ENCODE measurements at regions not wholly inside any gene's neighbourhood (a gene's known extent, or its start where the extent isn't known, plus 50 kb on each side); places are given as distances from the start of the nearest gene placed in this dataset.

GRCh38 chr10:2342206-2342605, 604.9 kb upstream of the ADARB2 start:
- H3K27me3 ChIP-seq = no peaks in the 10 kb centered on the region
- intact Hi-C loops (cut with DNase I; ENCODE audit: low total_unique reads) = loop anchor here (5.0 kb wide), 1 partner anchor 1095 kb away; no protein-coding TSS in a partner anchor

DNA sequence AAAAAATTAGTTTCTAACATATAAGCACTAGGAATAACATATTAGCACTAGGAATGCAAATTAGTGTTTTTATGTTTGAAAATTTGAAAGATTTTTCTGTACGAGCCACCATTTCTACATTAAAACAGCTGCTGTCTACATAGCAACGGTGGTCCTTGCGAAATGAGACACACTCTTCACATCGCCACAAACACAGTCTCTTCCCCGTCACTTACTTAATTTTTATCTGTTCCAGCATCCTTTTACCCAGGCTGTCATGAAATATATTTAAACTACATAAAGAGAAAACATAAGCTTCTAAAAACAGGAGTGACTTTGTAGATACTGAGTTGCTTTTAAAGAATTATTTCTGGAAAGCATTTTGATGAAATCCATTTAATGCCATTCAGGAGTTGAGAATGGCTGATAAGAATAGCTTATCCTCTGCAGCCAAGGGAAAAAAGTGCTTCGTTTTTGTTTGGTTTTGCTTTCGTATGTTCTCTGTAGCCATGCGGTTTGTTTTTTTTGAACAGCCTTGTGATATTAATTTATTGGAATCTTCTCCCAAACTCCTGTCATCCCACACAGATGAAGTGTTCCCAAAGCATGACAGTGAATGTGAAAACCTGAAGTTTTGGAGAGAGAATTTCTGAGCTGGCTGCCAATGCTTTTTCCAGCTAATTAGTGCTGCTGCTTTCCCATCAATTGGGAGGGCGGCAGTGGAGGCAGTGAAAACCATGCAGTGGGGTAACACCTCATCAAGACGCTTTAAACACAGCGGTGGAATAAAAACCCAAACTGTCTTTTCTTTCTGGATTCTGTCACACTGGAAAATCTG, 603.7 kb upstream of the ADARB2 start:
- DNase-seq = no peak
- TF ChIP-seq EP300 (IDR thresholded peaks at IDR 0.05; ENCODE audit: low read depth) = no peak
- TF ChIP-seq POLR2AphosphoS5 (IDR thresholded peaks at IDR 0.05) = no peak
- TF ChIP-seq, protein P1, sequence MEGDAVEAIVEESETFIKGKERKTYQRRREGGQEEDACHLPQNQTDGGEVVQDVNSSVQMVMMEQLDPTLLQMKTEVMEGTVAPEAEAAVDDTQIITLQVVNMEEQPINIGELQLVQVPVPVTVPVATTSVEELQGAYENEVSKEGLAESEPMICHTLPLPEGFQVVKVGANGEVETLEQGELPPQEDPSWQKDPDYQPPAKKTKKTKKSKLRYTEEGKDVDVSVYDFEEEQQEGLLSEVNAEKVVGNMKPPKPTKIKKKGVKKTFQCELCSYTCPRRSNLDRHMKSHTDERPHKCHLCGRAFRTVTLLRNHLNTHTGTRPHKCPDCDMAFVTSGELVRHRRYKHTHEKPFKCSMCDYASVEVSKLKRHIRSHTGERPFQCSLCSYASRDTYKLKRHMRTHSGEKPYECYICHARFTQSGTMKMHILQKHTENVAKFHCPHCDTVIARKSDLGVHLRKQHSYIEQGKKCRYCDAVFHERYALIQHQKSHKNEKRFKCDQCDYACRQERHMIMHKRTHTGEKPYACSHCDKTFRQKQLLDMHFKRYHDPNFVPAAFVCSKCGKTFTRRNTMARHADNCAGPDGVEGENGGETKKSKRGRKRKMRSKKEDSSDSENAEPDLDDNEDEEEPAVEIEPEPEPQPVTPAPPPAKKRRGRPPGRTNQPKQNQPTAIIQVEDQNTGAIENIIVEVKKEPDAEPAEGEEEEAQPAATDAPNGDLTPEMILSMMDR (IDR thresholded peaks at IDR 0.05) = no peak
- Histone ChIP-seq H3K27ac (no peak overlapping the region), H3K9me3 (no peaks in the 10 kb centered on the region), H3K36me3 (no peaks in the 10 kb centered on the region), H3K27me3 (no peaks in the 10 kb centered on the region), H3K4me1 (no peaks in the 10 kb centered on the region), H3K4me3 (no peak overlapping the region)
- in situ Hi-C loops (cut with MboI; ENCODE audit: low pct_ligation_motif_present in 1 of 4, low pct_unique_long_range_greater_than_20kb in 1 of 4, low sequenced_read_pairs in 3 of 4) = no loop called here
- intact Hi-C loops (cut with DNase I; ENCODE audit: low total_unique reads) = loop anchor here (5.0 kb wide), 1 partner anchor 1094 kb away; no protein-coding TSS in a partner anchor
- 77 to 81% methylated on average over 11 of the region's 11 CpGs for WGBS, 2 donors (ENCODE audit: low coverage in 1 of 2)

More at GRCh38 chr10:2342206-2342605, 604.9 kb upstream of the ADARB2 start:
- no peak for DNase-seq
- in situ Hi-C loops (cut with MboI; ENCODE audit: low pct_ligation_motif_present in 1 of 4, low pct_unique_long_range_greater_than_20kb in 1 of 4, low sequenced_read_pairs in 3 of 4) = no loop called here
- Histone ChIP-seq H3K9me3 (no peaks in the 10 kb centered on the region), H3K27ac (no peak overlapping the region), H3K4me3 (no peak overlapping the region), H3K4me1 (no peaks in the 10 kb centered on the region), H3K36me3 (no peaks in the 10 kb centered on the region)
- TF ChIP-seq POLR2AphosphoS5 (IDR thresholded peaks at IDR 0.05) (no peak), EP300 (IDR thresholded peaks at IDR 0.05; ENCODE audit: low read depth) (no peak)
- 70 to 75% methylated on average over 3 of the region's 3 CpGs for WGBS, 2 donors (ENCODE audit: low coverage in 1 of 2)

DNA sequence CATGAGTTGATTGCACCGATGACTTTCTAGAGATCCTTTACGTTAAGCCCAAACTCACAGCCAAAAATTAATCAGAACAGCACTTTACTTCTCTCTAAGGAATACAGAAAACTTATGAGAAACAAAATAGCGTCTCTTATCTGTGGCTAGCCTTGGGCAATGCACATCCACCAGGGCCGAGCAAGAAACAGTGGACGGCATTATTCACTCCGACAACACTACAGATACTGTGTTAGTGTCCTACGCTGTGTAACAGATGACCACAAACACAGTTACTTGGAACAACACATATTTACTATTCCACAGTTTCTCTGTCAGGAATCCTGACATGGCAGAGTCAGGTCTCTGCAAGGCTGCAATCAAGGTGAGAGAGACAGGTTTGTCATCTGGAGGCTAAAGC, 598.3 kb upstream of the ADARB2 start:
- Histone ChIP-seq H3K27ac (no peak overlapping the region), H3K9me3 (no peaks in the 10 kb centered on the region), H3K4me3 (no peak overlapping the region), H3K27me3 (no peaks in the 10 kb centered on the region), H3K4me1 (no peaks in the 10 kb centered on the region), H3K36me3 (no peaks in the 10 kb centered on the region)
- TF ChIP-seq POLR2AphosphoS5 (IDR thresholded peaks at IDR 0.05) (no peak), POLR2A (IDR thresholded peaks at IDR 0.05) (no peak), EP300 (IDR thresholded peaks at IDR 0.05; ENCODE audit: low read depth) (no peak)
- TF ChIP-seq, protein P1 (IDR thresholded peaks at IDR 0.05) = no peak
- in situ Hi-C loops (cut with MboI; ENCODE audit: low pct_ligation_motif_present in 1 of 4, low pct_unique_long_range_greater_than_20kb in 1 of 4, low sequenced_read_pairs in 3 of 4) (no loop called here), intact Hi-C loops (cut with DNase I; ENCODE audit: low total_unique reads) (no loop called here)
- no peak for DNase-seq
- WGBS, 2 donors (ENCODE audit: low coverage in 1 of 2) = 77 to 84% methylated on average over 3 to 7 of the region's 7 CpGs

DNA sequence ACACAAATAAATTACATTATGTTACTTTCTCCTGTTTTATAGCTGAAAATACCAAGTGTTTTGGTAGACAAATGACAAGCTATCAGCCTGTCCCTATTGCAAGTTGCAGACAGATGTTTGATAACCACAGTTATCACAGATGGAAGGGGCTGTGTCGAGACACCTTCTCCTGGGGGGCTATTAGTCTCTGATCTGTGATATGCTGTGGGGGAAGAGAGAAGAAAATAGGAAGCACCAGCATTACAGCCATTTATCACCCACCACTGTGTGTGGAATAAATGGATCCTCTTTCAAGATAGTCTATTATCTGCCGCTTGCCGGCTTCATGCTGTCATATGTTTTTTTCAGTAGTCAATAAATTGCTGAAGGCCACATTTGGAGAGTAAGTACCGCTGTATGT, 597.2 kb upstream of the ADARB2 start:
- intact Hi-C loops (cut with DNase I; ENCODE audit: low total_unique reads) (no loop called here), in situ Hi-C loops (cut with MboI; ENCODE audit: low pct_ligation_motif_present in 1 of 4, low pct_unique_long_range_greater_than_20kb in 1 of 4, low sequenced_read_pairs in 3 of 4) (no loop called here)
- Histone ChIP-seq H3K9me3 (no peaks in the 10 kb centered on the region), H3K36me3 (no peaks in the 10 kb centered on the region), H3K27ac (no peak overlapping the region), H3K4me3 (no peak overlapping the region), H3K4me1 (no peaks in the 10 kb centered on the region), H3K27me3 (no peaks in the 10 kb centered on the region)
- WGBS, 2 donors (ENCODE audit: low coverage in 1 of 2) = 70 to 76% methylated on average over 3 to 4 of the region's 4 CpGs
- TF ChIP-seq, protein P1 (IDR thresholded peaks at IDR 0.05) = no peak
- TF ChIP-seq EP300 (IDR thresholded peaks at IDR 0.05; ENCODE audit: low read depth) = no peak
- TF ChIP-seq POLR2AphosphoS5 (IDR thresholded peaks at IDR 0.05) = no peak
- no peak for TF ChIP-seq POLR2A (IDR thresholded peaks at IDR 0.05)
- DNase-seq = no peak
